GM21723 (cell line): ENCODE measurements at regions not wholly inside any gene's neighbourhood (a gene's known extent, or its start where the extent isn't known, plus 50 kb on each side); places are given as distances from the start of the nearest gene placed in this dataset.
"Not testable (repeated sequence)": the region's sequence is repeated elsewhere in the genome, so short reads cannot be mapped to it uniquely, and the experiment has no call there.

ENCODE experiments used
- ATAC-seq: cut with Tn5 transposase; IDR thresholded peaks from one replicate; pipeline ENCODE4 v1.9.1; 2021; ENCODE audit warnings: mild to moderate bottlenecking, moderate library complexity; ENCODE audit not compliant: unreplicated experiment

- not testable (repeated sequence) for ATAC-seq
These were observed 85.6 kb upstream of the CRYM start for GRCh38 chr16:21363550-21364223.

- not testable (repeated sequence) for ATAC-seq
These were observed 83.6 kb upstream of the CRYM start for GRCh38 chr16:21361612-21362227.

- not testable (repeated sequence) for ATAC-seq
These were observed 83.0 kb upstream of the CRYM start for GRCh38 chr16:21361045-21361444.

- not testable (repeated sequence) for ATAC-seq
These were observed 81.4 kb upstream of the CRYM start for GRCh38 chr16:21359513-21359912.

- peak; percentile 62 for ATAC-seq
These were observed 80.2 kb upstream of the CRYM start for GRCh38 chr16:21358261-21358795.

- not testable (repeated sequence) for ATAC-seq
These were observed 78.2 kb upstream of the CRYM start for GRCh38 chr16:21356308-21356707.

- ATAC-seq, result not testable (repeated sequence)
These were observed 73.3 kb upstream of the CRYM start for GRCh38 chr16:21351433-21351832.

- not testable (repeated sequence) for ATAC-seq
These were observed 72.8 kb upstream of the CRYM start for GRCh38 chr16:21350851-21351250.

GRCh38 chr16:21349336-21349735, 71.2 kb upstream of the CRYM start:
- ATAC-seq, result not testable (repeated sequence)

- ATAC-seq, result not testable (repeated sequence)
These were observed 70.7 kb upstream of the CRYM start for GRCh38 chr16:21348815-21349214.

- ATAC-seq, result not testable (repeated sequence)
These were observed 69.4 kb upstream of the CRYM start for GRCh38 chr16:21347538-21347937.

GRCh38 chr16:21346756-21347491, 68.8 kb upstream of the CRYM start:
- ATAC-seq, result not testable (repeated sequence)

- not testable (repeated sequence) for ATAC-seq
These were observed 66.3 kb upstream of the CRYM start for GRCh38 chr16:21344361-21344912.

- ATAC-seq, result no peak
These were observed 63.0 kb upstream of the CRYM start for GRCh38 chr16:21341101-21341500.

- no peak for ATAC-seq
These were observed 61.9 kb upstream of the CRYM start for GRCh38 chr16:21339941-21340340.

- no peak for ATAC-seq
These were observed 61.2 kb upstream of the CRYM start for GRCh38 chr16:21339269-21339641.

- ATAC-seq, result no peak
These were observed 60.6 kb upstream of the CRYM start for GRCh38 chr16:21338537-21339268.

- ATAC-seq, result no peak
These were observed 58.1 kb upstream of the CRYM start for GRCh38 chr16:21336231-21336630.

GRCh38 chr16:21334188-21335146, 56.4 kb upstream of the CRYM start:
- not testable (repeated sequence) for ATAC-seq
